ENCODE measurements at regions not wholly inside any gene's neighbourhood (a gene's known extent, or its start where the extent isn't known, plus 50 kb on each side); places are given as distances from the start of the nearest gene placed in this dataset.

DNA sequence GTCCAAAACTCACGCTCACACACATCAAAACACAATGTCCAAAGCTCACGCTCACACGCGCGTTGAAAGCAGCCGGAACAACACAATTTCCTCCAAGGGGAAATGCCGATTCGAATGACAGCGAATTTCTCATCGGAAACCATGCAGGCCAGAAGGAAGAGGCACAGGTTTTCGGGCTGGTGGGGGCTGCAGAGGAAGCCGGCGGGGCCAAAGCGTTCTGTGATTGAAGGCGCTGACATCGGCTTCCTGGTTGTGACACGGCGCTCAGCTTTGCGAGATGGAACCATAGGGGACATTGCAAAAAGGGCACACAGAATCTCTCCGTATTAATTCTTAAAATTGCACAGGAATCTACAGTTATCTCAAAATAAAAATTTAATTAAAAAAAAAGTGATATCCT, 61.3 kb downstream of the FOXL3 start:
- no peak for TF ChIP-seq EZH2 (IDR thresholded peaks at IDR 0.05; ENCODE audit: borderline replicate concordance, low read depth, low read length, severe bottlenecking)
- TF ChIP-seq, protein P1, sequence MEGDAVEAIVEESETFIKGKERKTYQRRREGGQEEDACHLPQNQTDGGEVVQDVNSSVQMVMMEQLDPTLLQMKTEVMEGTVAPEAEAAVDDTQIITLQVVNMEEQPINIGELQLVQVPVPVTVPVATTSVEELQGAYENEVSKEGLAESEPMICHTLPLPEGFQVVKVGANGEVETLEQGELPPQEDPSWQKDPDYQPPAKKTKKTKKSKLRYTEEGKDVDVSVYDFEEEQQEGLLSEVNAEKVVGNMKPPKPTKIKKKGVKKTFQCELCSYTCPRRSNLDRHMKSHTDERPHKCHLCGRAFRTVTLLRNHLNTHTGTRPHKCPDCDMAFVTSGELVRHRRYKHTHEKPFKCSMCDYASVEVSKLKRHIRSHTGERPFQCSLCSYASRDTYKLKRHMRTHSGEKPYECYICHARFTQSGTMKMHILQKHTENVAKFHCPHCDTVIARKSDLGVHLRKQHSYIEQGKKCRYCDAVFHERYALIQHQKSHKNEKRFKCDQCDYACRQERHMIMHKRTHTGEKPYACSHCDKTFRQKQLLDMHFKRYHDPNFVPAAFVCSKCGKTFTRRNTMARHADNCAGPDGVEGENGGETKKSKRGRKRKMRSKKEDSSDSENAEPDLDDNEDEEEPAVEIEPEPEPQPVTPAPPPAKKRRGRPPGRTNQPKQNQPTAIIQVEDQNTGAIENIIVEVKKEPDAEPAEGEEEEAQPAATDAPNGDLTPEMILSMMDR (IDR thresholded peaks at IDR 0.05; ENCODE audit: borderline replicate concordance, extremely low read depth, low read length, poor library complexity, severe bottlenecking) = no peak
